ENCODE measurements at regions not wholly inside any gene's neighbourhood (a gene's known extent, or its start where the extent isn't known, plus 50 kb on each side); places are given as distances from the start of the nearest gene placed in this dataset.

DNA sequence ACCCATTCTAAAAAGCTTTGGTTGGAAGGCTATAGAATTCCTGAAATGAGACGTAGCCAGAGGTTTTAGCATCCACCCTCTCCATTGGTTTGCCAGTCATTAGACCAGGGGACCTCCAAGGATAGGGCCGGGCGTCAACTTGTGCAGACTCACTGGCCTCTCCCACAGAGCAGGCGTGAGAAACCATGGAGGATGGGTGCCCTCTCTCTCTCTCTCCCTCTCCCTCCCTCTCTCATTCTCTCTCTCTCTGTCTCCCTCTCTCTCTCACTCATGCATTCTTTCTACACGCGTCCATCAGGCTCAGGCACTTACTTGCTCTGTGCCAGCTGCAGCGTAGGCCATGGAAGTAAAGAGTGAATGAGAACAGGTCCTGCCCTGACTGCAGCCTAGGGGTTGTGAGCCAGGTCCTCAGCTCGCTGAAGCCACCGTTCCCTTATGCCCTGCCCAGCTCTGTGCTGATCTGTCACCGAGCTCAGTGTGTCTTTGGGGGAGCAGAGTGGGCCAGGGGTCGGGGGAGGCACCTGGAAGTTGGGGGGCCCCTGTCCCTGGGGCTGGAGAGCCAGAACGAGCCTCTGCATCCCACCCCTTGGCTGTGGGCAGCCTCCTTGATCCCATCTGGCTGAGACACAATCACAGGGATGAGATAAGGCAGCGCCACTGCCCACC is 304.4 kb upstream of the HS6ST1 start:
- TF ChIP-seq, protein P1, sequence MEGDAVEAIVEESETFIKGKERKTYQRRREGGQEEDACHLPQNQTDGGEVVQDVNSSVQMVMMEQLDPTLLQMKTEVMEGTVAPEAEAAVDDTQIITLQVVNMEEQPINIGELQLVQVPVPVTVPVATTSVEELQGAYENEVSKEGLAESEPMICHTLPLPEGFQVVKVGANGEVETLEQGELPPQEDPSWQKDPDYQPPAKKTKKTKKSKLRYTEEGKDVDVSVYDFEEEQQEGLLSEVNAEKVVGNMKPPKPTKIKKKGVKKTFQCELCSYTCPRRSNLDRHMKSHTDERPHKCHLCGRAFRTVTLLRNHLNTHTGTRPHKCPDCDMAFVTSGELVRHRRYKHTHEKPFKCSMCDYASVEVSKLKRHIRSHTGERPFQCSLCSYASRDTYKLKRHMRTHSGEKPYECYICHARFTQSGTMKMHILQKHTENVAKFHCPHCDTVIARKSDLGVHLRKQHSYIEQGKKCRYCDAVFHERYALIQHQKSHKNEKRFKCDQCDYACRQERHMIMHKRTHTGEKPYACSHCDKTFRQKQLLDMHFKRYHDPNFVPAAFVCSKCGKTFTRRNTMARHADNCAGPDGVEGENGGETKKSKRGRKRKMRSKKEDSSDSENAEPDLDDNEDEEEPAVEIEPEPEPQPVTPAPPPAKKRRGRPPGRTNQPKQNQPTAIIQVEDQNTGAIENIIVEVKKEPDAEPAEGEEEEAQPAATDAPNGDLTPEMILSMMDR (conservative IDR thresholded peaks at IDR 0.05; ENCODE audit: low read depth, low read length), result no peak
- no peak for DNase-seq (ENCODE audit: low read depth)
- H3K4me3 ChIP-seq (ENCODE audit: low read length), result no peak overlapping the region

DNA sequence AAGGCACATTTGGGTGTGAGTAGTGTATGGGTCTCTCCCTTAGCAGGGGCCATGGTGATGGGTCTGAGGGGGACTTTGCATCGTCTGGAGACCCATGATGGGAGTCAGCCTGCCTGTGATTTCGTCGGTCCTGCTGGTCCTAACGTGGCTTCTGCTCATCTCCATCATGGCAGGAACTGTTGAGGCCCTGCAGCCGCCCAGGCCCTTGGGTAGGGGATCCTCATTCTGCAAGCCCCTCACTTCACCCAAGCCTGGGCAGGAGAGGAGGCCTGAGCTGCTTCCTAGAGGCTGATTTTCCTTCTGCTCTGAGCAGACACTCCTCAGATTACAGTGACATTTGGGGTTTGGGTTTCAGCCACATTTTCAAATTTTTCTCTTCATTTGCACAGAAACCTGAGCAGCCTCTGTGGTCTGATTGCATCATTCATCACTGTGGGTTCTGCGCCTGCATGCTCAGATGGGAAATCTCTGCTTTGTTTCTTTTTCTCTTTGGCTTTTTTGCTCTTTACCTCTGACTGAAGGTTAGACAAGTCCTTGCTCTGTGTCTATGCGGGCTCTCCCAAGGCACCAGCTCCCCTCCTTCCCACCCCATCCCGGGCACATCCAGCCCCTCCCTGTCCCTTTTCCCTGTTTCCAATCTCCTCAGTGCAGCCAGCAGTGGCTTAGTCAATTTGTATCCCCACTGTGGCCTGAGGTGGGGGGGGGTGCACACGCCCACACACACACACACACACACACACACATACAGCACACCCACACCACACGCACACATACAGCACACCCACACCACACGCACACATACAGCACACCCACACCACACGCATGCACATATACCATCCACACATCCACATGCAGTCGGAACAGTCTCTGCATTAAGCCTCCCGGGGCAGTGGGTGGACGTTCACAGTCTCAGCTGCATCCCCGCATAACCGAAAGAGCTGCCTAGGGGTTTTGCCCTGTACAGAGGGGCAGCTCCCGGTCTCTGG is 305.4 kb upstream of the HS6ST1 start:
- DNase-seq (ENCODE audit: low read depth), result no peak
- TF ChIP-seq, protein P1 (conservative IDR thresholded peaks at IDR 0.05; ENCODE audit: low read depth, low read length), result no peak
- H3K4me3 ChIP-seq (ENCODE audit: low read length), result no peak overlapping the region

DNA sequence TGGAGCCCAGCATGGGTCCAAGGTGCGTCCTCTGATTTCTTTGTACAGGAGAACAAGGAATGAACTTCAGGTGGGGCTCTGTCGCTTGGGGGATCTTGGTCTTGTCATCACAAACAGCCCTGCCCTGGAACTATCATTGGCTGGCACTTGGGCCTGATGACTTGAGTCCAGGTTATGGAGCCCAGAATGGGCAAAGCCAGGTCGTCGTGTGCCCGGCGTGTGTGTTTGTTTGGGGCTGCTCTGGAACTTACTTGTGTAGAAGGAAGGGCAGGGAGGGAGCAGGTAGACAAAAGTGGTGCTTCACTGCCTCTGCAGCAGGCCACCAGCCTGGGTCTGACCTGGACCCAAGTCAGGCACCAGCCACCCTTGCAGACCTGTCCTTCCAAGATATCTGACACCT is 306.3 kb upstream of the HS6ST1 start:
- no peak for DNase-seq (ENCODE audit: low read depth)

DNA sequence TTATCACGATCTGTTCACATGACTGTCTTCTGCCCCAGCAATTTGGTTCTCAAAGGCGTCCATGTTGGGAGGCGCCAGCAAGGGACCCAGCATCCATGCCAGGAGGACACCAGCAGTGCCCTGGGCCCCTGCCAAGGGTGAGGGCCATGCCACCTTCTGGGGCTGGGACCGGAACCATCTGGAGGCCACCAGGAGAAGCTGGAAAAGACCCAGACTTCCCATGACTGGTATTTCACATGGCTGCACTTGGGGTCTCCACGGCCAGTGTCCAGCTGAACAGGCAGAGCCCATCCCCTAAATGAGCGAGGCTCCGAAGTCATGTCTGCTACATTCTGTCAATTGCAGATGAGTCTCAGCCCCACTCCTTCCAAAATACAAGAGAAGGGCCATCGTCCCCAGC is 306.8 kb upstream of the HS6ST1 start:
- no peak overlapping the region for H3K4me3 ChIP-seq (ENCODE audit: low read length)
- no peak for DNase-seq (ENCODE audit: low read depth)
- TF ChIP-seq, protein P1 (conservative IDR thresholded peaks at IDR 0.05; ENCODE audit: low read depth, low read length), result no peak

More for the DNA sequence above, 306.3 kb upstream of the HS6ST1 start:
- H3K4me3 ChIP-seq (ENCODE audit: low read length), result no peak overlapping the region
- TF ChIP-seq, protein P1 (conservative IDR thresholded peaks at IDR 0.05; ENCODE audit: low read depth, low read length), result no peak

DNA sequence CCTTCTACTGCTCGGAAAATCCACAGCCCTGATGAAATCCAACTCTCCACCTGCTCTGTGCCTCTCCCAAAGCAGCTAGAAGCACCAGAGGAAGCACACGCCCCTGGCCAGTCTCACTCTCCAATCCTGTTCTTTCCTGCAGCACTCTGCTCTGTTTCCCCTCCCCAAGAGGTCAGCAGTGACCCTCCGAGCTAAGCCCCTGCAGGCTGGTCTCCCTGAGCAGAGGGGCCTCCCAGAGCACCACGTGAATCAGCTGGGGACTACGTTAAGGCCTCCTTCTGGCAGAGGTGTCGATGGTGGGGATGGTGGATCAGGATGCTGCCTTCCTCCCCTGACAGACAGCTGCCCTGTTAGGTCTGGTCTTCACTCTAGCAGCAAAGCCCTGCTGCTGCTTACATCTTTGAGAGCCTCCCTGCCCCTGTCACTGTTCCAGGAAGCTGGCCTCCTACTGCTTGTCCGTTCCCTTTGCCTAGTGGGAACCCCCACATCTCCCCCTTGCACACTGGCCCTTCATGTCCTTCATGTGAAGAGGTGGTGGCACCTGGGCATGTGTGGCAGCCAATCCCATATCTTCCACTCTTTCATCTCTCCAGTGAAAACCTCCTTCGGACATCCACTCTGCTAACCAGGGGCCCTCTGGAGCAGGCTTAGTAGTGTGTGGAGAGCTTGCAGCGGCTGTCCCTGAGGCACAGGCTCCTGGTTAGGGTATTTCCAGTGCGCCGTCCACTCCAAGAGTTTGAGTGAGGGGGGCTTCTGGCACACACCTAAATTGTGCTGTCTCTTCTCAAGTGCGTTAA is 307.5 kb upstream of the HS6ST1 start:
- H3K4me3 ChIP-seq (ENCODE audit: low read length), result no peak overlapping the region
- no peak for DNase-seq (ENCODE audit: low read depth)
- TF ChIP-seq, protein P1 (conservative IDR thresholded peaks at IDR 0.05; ENCODE audit: low read depth, low read length), result no peak

DNA sequence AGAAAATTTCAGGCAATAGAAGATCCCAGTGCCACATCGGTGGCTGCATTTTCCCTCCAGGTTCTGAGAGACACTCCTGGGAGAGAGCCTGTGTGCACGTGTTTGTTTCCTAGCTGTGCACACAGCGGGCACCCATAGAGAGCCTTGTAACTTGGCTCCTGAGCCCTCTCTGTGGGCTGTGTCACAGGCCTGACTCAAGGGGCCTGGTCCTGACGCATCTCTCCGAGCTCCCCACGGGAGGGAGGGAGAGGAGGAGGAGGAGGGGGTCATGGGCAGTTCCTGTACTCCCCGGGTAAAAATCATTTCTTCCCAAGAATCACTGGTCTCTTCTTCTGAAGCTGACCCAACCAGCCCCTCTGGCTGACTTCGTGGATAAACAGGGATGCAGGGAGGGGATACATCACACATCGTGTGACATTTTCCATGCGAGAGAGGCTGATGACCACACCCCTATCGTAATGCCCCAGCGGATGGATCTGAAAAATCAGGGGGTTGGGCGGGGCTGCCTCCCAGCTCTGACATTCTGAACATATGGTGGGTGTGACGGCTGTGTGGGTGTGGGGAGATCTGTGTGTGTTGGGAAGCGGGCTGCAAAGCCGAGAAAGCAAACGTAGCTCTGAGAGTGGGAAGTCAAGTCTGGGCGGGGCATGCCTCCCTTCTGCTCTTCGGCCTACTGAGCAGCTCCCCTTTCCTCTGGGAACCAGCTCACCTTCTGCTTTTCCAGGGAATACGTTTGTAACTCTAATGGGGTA is 308.3 kb upstream of the HS6ST1 start:
- no peak for DNase-seq (ENCODE audit: low read depth)
- TF ChIP-seq, protein P1 (conservative IDR thresholded peaks at IDR 0.05; ENCODE audit: low read depth, low read length), result no peak
- H3K4me3 ChIP-seq (ENCODE audit: low read length), result no peak overlapping the region

Data from retinal pigment epithelial cell (primary cell).